ENCODE measurements at regions not wholly inside any gene's neighbourhood (a gene's known extent, or its start where the extent isn't known, plus 50 kb on each side); places are given as distances from the start of the nearest gene placed in this dataset.

- DNase-seq (ENCODE audit: low spot score): no peak
Measured at GRCh38 chr5:12354686-12355085, 450.4 kb upstream of the CTNND2 start.

- DNase-seq (ENCODE audit: low spot score): no peak
Measured at GRCh38 chr5:12343558-12343957, 439.3 kb upstream of the CTNND2 start.

- no peak for DNase-seq (ENCODE audit: low spot score)
Measured at GRCh38 chr5:12335938-12336337, 431.7 kb upstream of the CTNND2 start.

GRCh38 chr5:12332480-12332879 lies 428.2 kb upstream of the CTNND2 start:
- no peak for DNase-seq (ENCODE audit: low spot score)

GRCh38 chr5:12330993-12331588 lies 426.8 kb upstream of the CTNND2 start:
- no peak for DNase-seq (ENCODE audit: low spot score)

DNA sequence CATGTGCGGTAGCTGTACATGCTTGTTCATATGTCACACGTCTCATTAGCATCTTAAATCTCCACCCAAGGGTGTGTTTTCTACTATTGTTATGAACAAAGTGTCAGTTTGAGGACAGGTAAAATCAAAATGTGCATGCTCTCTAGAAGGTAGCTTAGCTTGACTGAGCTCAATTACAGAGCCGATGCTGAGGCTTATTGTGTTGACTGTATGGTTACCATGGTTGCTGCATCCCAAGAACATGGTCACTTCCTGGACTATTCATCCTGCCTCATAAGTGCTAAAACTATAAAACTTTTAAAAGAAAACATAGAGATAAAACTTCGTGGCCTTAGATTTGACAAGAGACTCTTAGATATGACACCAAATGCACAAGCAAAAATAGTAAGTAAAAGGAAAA lies 426.1 kb upstream of the CTNND2 start:
- DNase-seq (ENCODE audit: low spot score): no peak

- no peak for DNase-seq (ENCODE audit: low spot score)
Measured at GRCh38 chr5:12323637-12324229, 419.5 kb upstream of the CTNND2 start.

DNA sequence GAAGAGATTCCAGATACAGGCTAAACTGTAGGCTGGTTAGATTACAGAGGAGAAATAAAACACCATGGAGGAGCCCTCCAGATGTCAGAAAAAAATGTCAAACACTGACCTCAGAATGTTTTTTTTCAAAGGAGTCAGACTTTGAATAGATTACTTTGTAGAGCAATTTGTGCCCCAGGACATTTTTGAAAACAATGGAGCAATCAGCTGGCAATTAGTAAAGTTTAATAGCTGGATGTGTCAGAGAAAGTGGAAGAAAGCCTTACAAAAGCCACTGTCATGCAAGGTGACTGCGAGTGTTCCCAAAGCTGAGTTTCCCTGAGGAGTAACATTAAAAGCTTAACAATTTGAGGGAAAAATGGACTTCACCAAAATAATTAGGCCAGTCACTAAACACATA lies 417.8 kb upstream of the CTNND2 start:
- DNase-seq (ENCODE audit: low spot score): no peak

DNA sequence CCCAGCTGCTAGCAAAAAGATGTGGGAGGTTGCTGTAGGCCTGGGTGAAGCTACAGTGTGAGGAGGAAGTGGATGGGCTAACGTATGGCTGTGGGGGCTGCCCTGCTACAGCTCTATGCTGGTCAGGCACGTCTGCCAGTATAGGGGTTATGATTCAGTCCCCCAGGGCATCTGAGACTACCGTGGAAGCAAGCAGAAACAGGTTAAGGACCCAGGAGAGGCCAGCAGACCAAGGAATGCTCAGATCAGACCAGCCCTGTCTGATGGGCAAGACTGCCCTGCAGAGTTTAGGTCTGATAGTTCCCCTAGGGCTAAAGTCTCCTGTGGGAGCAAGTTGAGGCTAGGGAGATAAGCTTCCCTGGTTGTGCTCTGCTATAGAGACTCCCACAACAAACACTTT lies 416.1 kb upstream of the CTNND2 start:
- DNase-seq (ENCODE audit: low spot score): no peak

DNA sequence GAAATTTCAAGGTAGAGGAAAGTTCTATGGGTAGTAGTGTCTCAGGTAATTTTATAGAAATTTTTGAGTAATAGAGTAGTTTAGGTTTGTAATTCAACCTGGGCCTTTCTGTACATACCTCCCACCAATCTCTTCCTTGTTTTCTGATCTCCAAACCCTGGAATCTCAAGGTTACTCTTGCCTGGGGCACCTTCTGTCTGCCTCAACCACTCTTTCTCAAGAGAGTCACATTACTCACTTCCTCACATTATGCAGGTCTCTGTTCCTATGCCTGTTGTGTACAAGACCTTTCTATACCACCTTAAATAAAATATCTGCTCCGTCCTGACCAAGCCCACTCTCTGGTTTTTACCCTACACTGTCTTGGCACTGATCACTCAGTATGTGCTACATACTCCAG lies 412.6 kb upstream of the CTNND2 start:
- no peak for DNase-seq (ENCODE audit: low spot score)

DNA sequence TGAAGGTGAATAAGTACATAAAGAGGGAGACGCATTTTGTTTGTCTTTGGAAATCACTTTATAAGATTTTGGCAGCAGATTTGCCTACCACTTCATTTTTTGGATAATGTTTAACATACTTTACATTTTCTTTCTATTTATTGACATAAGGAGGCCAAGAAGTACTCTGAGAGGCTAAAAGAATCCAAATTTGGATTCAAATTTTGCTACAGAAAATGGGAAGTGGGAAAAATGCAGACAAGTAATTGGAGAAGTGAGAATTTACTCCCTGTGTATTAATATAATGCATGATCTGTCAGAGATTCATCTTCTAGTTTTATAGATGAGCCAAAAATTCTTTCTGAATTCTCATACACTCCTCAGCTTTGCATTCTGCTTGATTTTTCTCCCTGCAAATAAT lies 411.2 kb upstream of the CTNND2 start:
- no peak for DNase-seq (ENCODE audit: low spot score)

GRCh38 chr5:12313602-12314001 lies 409.4 kb upstream of the CTNND2 start:
- DNase-seq (ENCODE audit: low spot score): no peak

DNA sequence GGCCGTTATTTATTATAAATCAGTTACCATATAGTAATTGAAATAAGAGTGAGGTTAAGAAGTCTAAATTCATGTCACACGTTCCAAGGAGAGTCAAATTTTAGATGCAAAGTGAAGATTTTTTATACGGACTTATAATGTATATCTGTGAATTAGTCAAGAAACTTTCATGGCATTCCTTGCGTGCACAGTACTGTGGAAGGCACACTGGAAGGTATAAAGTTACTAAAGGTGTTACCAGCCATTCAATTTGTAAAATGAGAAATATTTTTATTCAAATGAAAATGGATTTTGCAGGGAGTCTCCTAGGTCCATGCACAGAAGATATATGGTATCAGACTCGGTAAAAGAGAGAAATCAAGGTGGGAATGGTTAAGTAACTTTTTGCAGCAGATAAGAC lies 408.1 kb upstream of the CTNND2 start:
- no peak for DNase-seq (ENCODE audit: low spot score)

- DNase-seq (ENCODE audit: low spot score): no peak
Measured at GRCh38 chr5:12294151-12294550, 389.9 kb upstream of the CTNND2 start.

- no peak for DNase-seq (ENCODE audit: low spot score)
Measured at GRCh38 chr5:12292610-12293204, 388.5 kb upstream of the CTNND2 start.

DNA sequence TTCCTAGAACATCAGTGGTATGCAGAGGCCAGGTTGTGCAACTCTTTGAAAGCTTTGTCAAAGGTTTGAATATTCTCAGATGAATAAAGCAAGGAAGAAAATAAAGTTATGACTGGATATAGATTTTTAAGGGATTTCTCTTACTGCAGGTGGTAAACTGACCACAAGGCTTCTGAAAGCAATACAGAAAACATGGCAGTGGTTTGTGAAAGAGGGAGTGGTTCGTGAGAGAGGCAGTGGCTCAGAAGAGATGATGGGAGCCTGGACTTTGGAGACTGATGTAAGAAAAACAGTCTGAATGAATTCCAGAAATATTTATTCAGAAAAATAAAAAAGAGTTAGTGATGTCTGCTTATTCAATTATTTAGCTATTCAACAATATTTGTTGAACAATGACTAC lies 380.4 kb upstream of the CTNND2 start:
- no peak for DNase-seq (ENCODE audit: low spot score)

DNA sequence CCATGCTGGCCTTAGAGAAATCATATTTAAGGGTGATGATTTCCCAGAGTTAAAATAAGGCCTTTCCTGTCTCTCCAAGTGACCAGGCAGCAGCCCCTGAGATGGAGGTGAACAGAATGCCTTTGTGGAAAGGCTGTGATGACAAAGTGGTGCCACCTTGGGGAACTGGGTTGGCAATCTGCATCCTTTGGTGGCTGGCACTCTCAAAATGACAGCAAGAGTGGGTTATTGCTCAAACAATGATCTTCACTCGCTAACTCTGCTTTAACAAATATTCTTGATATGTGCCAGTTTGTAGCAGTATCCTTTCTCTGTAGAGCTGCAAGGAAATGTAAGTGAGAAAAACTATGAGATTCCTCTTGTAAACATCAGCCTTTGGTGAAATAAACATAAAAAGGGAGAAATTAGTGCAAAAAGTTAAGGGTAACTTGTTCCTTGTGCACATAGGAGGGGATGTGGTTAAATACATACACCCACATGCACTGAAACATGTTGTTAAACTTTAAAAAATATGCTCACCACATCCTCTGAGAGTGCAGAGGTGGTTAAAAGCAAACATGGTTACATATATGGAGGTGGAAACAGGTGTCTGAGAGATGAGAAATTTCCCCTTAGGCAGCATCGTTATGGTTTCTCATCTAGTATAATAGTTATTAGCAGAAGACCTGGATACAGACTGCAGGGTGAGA lies 373.4 kb upstream of the CTNND2 start:
- DNase-seq (ENCODE audit: low spot score): no peak

- no peak for DNase-seq (ENCODE audit: low spot score)
Measured at GRCh38 chr5:12274236-12274635, 370.0 kb upstream of the CTNND2 start.

DNA sequence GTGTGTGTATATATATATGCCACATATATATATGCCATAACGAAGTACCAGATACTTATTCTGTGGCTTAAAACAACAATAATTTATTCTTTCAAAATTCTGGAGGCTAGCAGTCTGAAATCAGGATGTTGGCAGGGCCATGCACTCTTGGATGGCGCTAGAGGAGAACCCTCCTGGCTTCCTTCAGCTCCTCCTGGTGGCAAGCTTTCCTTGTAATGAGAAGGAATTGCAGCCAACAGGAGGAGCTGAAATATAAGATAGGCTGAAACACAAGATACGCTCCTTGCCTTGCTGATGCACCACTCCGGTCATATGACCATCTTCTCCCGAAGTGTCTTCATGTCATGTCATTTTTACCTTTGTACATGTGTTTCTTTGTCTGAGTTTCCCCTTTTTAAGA lies 368.1 kb upstream of the CTNND2 start:
- no peak for DNase-seq (ENCODE audit: low spot score)

DNA sequence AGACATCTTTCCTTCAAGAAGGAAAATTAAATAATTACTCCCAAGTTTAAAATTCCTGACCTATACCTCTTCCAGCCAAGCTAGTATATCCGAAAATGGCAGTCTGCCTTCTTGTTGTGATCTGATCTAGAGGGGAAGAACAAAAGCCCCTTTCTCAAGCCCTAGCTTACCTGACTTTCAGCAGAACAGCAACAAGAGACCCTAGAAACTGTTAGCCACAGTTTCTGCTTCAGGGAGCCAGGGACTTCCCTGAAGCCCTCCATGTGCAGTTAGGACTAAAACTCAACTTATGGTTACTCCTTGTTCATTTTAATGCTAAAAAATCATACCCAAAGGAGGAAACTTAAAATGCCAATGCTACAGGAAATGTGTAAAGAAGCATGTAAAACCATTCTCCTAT lies 366.7 kb upstream of the CTNND2 start:
- no peak for DNase-seq (ENCODE audit: low spot score)

GRCh38 chr5:12269164-12269563 lies 364.9 kb upstream of the CTNND2 start:
- no peak for DNase-seq (ENCODE audit: low spot score)

GRCh38 chr5:12258549-12258948 lies 354.3 kb upstream of the CTNND2 start:
- no peak for DNase-seq (ENCODE audit: low spot score)

DNA sequence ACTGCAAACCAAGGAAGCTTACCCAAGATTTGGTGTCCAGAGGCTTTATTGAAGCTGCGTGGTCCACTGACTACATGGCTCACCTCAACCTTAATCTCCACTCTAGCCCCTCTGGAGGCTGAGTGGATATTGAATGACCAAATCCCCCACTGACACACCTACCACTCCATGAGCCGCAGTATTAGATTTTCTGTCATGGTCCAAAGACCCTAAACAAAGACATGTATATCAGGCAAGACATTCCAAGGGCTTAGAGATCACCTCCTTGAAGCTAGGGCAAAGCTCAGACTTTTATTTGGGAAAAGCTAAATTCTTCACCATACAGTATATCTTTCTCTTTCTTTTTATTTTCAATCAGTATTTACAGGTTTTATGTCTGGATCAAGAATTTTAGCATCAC lies 346.2 kb upstream of the CTNND2 start:
- DNase-seq (ENCODE audit: low spot score): no peak

All from ecto neural progenitor cell (in vitro differentiated cells).